GM12873 (cell line): ENCODE measurements at regions not wholly inside any gene's neighbourhood (a gene's known extent, or its start where the extent isn't known, plus 50 kb on each side); places are given as distances from the start of the nearest gene placed in this dataset.

Source experiments
- CTCF ChIP-seq: IDR thresholded peaks from 2 replicates; pipeline ENCODE4 v1.5.1; 2012; ENCODE audit warnings: low read depth, mild to moderate bottlenecking, moderate library complexity, low read length, control low read depth; ENCODE audit not compliant: insufficient read depth; ENCODE audit errors: missing control alignments

- TF ChIP-seq CTCF: no peak
These were observed 66.7 kb upstream of the SLC14A2 start for GRCh38 chr18:45548614-45549013.

- TF ChIP-seq CTCF: no peak
These were observed 66.0 kb upstream of the SLC14A2 start for GRCh38 chr18:45549290-45549689.

DNA sequence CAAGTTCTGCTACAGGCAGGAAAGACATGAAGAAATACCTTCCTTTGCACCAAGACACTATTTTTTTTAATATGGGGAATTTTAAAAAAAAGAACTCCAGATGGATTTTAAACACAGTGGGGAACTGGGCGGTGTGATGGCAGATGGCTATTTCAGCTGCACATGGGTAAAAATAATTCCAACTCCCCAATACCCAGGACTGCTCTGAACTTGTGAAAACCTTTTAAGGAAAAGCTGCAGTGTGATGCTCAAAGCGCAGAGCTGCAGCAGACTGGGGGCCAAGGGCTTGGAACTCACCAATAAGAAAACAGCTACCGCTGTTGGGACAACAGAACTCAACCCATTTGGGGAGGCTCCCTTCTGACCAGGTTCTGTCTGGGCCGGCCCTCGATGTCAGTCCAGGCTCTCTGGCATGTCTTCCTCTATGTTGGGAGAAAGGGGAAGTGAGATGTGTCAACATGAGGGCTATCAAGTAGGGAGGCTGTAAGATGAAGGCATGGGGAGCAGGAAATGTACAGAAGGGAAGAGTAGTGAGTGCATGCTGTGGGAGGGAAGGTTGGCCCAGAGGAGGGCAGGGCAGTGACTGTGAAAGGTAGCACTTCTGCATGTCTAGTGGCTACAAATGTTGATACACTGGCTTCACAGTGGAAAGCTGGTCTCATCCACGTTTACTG lies 64.0 kb upstream of the SLC14A2 start:
- no peak for TF ChIP-seq CTCF

- no peak for TF ChIP-seq CTCF
These were observed 61.4 kb upstream of the SLC14A2 start for GRCh38 chr18:45553723-45554388.

GRCh38 chr18:45554389-45554737 lies 60.9 kb upstream of the SLC14A2 start:
- TF ChIP-seq CTCF: no peak

DNA sequence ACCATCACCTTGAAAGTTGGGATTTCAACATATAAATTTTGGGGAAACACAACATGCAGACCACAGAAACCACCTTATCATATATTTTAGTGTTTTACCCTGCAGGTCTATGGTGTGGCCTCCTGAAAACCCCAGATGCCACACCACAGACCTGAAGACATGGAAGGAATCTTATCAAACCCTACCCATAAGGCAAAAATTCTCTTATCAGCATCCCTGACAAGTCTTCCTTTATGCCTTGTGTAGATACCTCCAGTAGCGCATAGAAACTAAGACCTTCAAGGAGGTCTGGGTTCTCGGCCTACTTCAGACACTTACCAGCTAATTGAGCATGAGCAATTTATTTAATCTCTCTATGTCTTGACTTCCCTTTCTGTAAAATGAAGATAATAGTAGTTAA lies 59.1 kb upstream of the SLC14A2 start:
- no peak for TF ChIP-seq CTCF

- TF ChIP-seq CTCF: no peak
These were observed 58.0 kb upstream of the SLC14A2 start for GRCh38 chr18:45557287-45557686.
